Type B pancreatic cell (in vitro differentiated cells): ENCODE measurements at regions not wholly inside any gene's neighbourhood (a gene's known extent, or its start where the extent isn't known, plus 50 kb on each side); places are given as distances from the start of the nearest gene placed in this dataset.

Experiments used
- DNase-seq: peaks from one replicate; pipeline ENCODE4 v3.0.0; 2021; ENCODE audit warnings: mixed read lengths; ENCODE audit not compliant: unreplicated experiment; ENCODE audit errors: extremely low spot score
- H3K27ac Mint-ChIP-seq: 2 replicates; pipeline ENCODE4 v1.8.0; 2021; ENCODE audit warnings: mild to moderate bottlenecking, mixed read lengths
- H3K27me3 Mint-ChIP-seq: 2 replicates; pipeline ENCODE4 v1.8.0; 2021; ENCODE audit warnings: mixed read lengths
- H3K36me3 Mint-ChIP-seq: 2 replicates; pipeline ENCODE4 v1.8.0; 2021; ENCODE audit warnings: mixed read lengths
- H3K4me1 Mint-ChIP-seq: one replicate; pipeline ENCODE4 v1.8.0; 2021; ENCODE audit warnings: mixed read lengths; ENCODE audit not compliant: unreplicated experiment
- H3K4me3 Mint-ChIP-seq: 2 replicates; pipeline ENCODE4 v1.8.0; 2021; ENCODE audit warnings: mild to moderate bottlenecking, mixed read lengths
- H3K9me3 Mint-ChIP-seq: 2 replicates; pipeline ENCODE4 v1.8.0; 2021; ENCODE audit warnings: mixed read lengths
- TF ChIP-seq, protein P1 (sequence below): fragments of 200-600 bp; sonication (generic); conservative IDR thresholded peaks from 2 replicates; pipeline ENCODE4 v1.5.0; 2021; ENCODE audit warnings: antibody characterized with exemption, mild to moderate bottlenecking

DNA sequence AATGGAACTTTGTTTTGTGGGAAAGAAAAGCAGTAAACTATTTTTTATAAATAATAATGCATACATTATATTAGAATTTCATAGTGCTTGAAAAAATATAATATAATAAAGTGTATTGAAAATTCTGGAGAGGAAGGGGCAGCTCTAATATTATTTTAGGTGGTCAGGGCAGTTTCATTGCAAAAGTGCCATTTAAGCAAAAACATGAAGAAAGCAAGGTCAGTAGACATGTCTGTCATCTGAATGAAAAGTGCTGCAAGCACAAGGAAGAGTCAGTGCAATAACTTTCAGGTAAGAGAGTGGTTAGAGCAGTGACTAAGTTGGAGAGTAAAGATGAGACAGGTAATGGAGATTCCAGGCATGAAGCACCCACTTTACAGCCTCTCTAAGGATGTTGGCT is 435.6 kb upstream of the REG3G start:
- Mint-ChIP-seq H3K4me1 (no peaks in the 10 kb centered on the region), H3K9me3 (no peaks in the 10 kb centered on the region), H3K27me3 (no peaks in the 10 kb centered on the region), H3K36me3 (no peaks in the 10 kb centered on the region), H3K27ac (no peak overlapping the region), H3K4me3 (no peak overlapping the region)
- DNase-seq = no peak
- TF ChIP-seq, protein P1, sequence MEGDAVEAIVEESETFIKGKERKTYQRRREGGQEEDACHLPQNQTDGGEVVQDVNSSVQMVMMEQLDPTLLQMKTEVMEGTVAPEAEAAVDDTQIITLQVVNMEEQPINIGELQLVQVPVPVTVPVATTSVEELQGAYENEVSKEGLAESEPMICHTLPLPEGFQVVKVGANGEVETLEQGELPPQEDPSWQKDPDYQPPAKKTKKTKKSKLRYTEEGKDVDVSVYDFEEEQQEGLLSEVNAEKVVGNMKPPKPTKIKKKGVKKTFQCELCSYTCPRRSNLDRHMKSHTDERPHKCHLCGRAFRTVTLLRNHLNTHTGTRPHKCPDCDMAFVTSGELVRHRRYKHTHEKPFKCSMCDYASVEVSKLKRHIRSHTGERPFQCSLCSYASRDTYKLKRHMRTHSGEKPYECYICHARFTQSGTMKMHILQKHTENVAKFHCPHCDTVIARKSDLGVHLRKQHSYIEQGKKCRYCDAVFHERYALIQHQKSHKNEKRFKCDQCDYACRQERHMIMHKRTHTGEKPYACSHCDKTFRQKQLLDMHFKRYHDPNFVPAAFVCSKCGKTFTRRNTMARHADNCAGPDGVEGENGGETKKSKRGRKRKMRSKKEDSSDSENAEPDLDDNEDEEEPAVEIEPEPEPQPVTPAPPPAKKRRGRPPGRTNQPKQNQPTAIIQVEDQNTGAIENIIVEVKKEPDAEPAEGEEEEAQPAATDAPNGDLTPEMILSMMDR = no peak

DNA sequence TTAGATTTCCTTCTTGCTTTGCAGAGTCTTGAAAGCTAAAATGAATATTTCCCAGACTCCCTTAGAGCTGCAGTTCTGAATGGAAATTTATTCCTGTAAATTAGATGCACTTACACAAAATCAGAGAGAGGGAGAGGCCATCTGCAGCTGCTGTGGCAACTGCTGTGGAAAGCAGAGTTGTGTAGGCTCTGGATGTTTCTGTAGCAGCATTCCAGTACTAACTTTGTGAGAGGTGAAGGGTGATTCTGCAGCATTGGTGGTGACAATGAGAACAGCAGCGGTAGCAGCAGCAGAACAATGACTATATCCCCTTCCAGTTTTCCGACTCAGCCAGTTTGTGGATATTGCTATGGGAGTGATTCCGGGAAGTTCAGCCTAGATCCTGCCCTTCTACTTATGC is 433.0 kb upstream of the REG3G start:
- Mint-ChIP-seq H3K4me1 (no peaks in the 10 kb centered on the region), H3K27me3 (no peaks in the 10 kb centered on the region), H3K4me3 (no peak overlapping the region), H3K36me3 (no peaks in the 10 kb centered on the region), H3K9me3 (no peaks in the 10 kb centered on the region), H3K27ac (no peak overlapping the region)
- no peak for DNase-seq
- TF ChIP-seq, protein P1 = no peak

DNA sequence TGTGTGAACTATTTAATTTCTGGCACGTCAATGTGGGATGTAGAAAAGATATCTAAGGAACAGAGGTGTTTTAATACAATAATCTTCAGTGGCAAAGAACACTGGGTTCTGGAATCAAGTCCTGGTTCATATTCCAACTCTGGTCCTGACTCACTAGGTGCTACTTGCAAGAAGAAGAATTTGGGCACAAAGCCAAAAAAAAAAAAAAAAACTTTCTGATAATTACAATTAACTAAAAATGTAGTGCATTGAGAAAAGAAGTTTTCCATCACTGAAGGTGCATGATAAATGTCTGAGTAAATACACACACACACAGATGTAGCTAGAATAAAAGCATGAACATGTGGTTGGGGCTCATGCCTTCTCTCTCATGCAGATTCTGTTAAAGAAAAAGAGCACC is 424.4 kb upstream of the REG3G start:
- no peak for DNase-seq
- TF ChIP-seq, protein P1 = no peak
- no peaks in the 10 kb centered on the region for H3K4me1 Mint-ChIP-seq
- H3K27me3 Mint-ChIP-seq = no peaks in the 10 kb centered on the region
- no peaks in the 10 kb centered on the region for H3K9me3 Mint-ChIP-seq
- no peak overlapping the region for H3K27ac Mint-ChIP-seq
- no peak overlapping the region for H3K4me3 Mint-ChIP-seq
- no peaks in the 10 kb centered on the region for H3K36me3 Mint-ChIP-seq

DNA sequence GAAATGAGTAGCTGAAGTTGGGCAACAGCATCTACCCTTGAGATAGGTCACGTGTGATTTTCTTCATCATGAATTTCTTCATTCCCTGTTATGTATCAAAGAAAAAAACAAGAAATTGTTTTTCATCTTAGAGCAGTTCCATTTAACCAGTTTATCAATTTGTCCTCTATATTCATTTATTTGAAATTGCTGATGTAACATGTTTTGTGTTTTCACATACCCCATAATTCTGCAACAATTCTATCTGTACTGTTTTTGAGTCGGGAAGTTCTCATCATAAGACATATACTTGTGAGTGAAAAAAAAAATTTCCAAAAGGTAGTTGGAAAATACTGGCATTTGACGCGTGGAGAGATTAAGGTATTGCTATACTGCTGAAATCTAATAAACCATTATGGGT is 422.6 kb upstream of the REG3G start:
- Mint-ChIP-seq H3K4me1 (no peaks in the 10 kb centered on the region), H3K4me3 (no peak overlapping the region), H3K36me3 (no peaks in the 10 kb centered on the region), H3K27ac (no peak overlapping the region), H3K9me3 (no peaks in the 10 kb centered on the region), H3K27me3 (no peaks in the 10 kb centered on the region)
- no peak for DNase-seq
- TF ChIP-seq, protein P1 = no peak

DNA sequence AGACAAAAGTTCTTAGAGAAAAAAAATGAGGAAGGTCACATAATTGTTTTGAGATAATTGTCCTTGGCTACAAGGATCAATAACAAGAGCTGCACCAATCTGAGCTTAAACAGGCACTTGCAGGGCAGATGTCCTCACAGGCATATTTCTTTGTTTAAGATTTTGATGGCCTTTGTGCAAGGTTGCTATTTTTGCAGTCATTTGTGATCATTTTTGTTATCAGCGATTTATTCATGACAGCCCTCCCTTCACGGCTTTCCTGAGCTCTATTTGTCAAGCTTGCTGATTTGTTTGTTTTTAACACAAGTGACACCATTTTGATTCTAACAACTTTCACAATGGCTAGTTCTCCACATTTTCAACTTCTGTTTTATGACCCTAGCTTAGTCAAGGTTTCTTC is 418.6 kb upstream of the REG3G start:
- TF ChIP-seq, protein P1 = no peak
- peaks cover 9% of the 10 kb centered on the region for H3K4me1 Mint-ChIP-seq
- no peak for DNase-seq
- no peak overlapping the region for H3K27ac Mint-ChIP-seq
- no peak overlapping the region for H3K4me3 Mint-ChIP-seq
- H3K9me3 Mint-ChIP-seq = no peaks in the 10 kb centered on the region
- H3K36me3 Mint-ChIP-seq = no peaks in the 10 kb centered on the region
- H3K27me3 Mint-ChIP-seq = no peaks in the 10 kb centered on the region

DNA sequence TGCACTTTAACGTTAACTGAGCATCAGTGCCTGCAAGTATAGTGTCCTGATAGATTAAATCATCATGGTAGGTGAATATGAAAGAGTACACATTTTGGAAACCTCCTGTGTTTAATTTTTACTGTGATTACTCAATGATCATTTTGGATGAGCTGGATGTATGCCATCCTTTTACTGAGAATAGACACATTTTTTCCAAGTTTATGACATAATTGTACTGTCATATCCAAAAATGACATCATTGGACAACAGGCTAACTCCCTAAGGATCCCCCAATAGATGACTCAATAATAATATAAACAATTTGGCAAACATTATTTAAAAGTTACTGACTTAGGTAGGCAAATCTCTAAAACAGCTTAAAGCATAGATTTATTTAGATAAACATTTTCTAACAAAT is 410.8 kb upstream of the REG3G start:
- no peaks in the 10 kb centered on the region for H3K9me3 Mint-ChIP-seq
- DNase-seq = no peak
- no peak overlapping the region for H3K27ac Mint-ChIP-seq
- H3K4me3 Mint-ChIP-seq = no peak overlapping the region
- TF ChIP-seq, protein P1 = no peak
- H3K36me3 Mint-ChIP-seq = no peaks in the 10 kb centered on the region
- H3K27me3 Mint-ChIP-seq = no peaks in the 10 kb centered on the region
- peaks cover under 1% of the 10 kb centered on the region for H3K4me1 Mint-ChIP-seq
